Transverse colon (tissue), 4 donors: ENCODE measurements at regions not wholly inside any gene's neighbourhood (a gene's known extent, or its start where the extent isn't known, plus 50 kb on each side); places are given as distances from the start of the nearest gene placed in this dataset.
"Not testable (repeated sequence)": the region's sequence is repeated elsewhere in the genome, so short reads cannot be mapped to it uniquely, and the experiment has no call there.

Experiments
- DNase-seq: peaks from one replicate; pipeline ENCODE4 v3.0.0-alpha.2; 2019
- H3K27ac ChIP-seq, 4 donors: fragments of 200-600 bp; sonication (generic); 2 replicates each; pipeline ENCODE4 v1.5.1; 2016 to 2018; ENCODE audit warnings: inconsistent platforms in 4 of 4
- H3K27me3 ChIP-seq: fragments of 200-600 bp; sonication (generic); 2 replicates; pipeline ENCODE4 v1.5.1; 2017; ENCODE audit warnings: inconsistent platforms
- H3K36me3 ChIP-seq, 4 donors: fragments of 200-600 bp; sonication (generic); 2 replicates each; pipeline ENCODE4 v1.5.1; 2017 to 2019; ENCODE audit warnings: inconsistent platforms in 4 of 4
- H3K4me1 ChIP-seq, 4 donors: fragments of 200-600 bp; sonication (generic); 2 replicates each; pipeline ENCODE4 v1.5.1; 2017 to 2020; ENCODE audit warnings: inconsistent platforms in 4 of 4
- H3K4me3 ChIP-seq, 4 donors: fragments of 200-600 bp; sonication (generic); 1 replicate in 1 of 4; 2 replicates in 3 of 4; pipeline versions ENCODE4 v1.5.1 to v1.6.1; 2017 to 2019; ENCODE audit warnings: inconsistent platforms in 4 of 4
- H3K9me3 ChIP-seq, 2 donors: fragments of 200-600 bp; sonication (generic); 2 replicates each; pipeline ENCODE4 v1.5.1; 2017 to 2019; ENCODE audit warnings: inconsistent platforms in 2 of 2
- EP300 ChIP-seq: sonication (generic); formaldehyde crosslinking; IDR thresholded peaks from one replicate; pipeline ENCODE4 v1.6.1; 2017; ENCODE audit warnings: antibody characterized with exemption, low read depth
- POLR2A ChIP-seq: fragments of 450-650 bp; IDR thresholded peaks from one replicate; pipeline ENCODE4 v1.6.1; 2016; ENCODE audit warnings: antibody characterized with exemption, mild to moderate bottlenecking, moderate library complexity
- POLR2AphosphoS5 ChIP-seq, 3 donors: sonication (generic); formaldehyde crosslinking; IDR thresholded peaks; one replicate each; pipeline ENCODE4 v1.6.1; 2016; ENCODE audit warnings: antibody characterized with exemption in 3 of 3
- WGBS, 2 donors: methylation state at CpG; one replicate each; pipeline ENCODE4 v1.1.5; 2018; ENCODE audit warnings: low coverage in 1 of 2; 5-methylcytosine and 5-hydroxymethylcytosine counted together
- in situ Hi-C, 4 donors: fragments of 200-750 bp; cut with MboI; loops; one replicate each; pipeline versions ENCODE4 v1.15.0 to v1.15.1; 2017; ENCODE audit warnings: low sequenced_read_pairs in 3 of 4, low pct_ligation_motif_present in 1 of 4, low pct_unique_long_range_greater_than_20kb in 1 of 4
- intact Hi-C: fragments of 100-400 bp; cut with DNase I; formaldehyde crosslinking; loops from one replicate; pipeline ENCODE4 v1.15.1; 2023; ENCODE audit warnings: low total_unique reads
- TF ChIP-seq, protein P1 (sequence below), 5 experiments: fragments of 200-600 bp in 3 of 5; fragments of 450-650 bp in 2 of 5; sonication (generic) in 3 of 5; IDR thresholded peaks; 1 replicate in 2 of 5; 2 replicates in 3 of 5; pipeline ENCODE4 v1.5.1; 2016 to 2017; ENCODE audit warnings: antibody characterized with exemption in 5 of 5, inconsistent platforms in 3 of 5, mild to moderate bottlenecking in 2 of 5, moderate library complexity in 1 of 5

DNA sequence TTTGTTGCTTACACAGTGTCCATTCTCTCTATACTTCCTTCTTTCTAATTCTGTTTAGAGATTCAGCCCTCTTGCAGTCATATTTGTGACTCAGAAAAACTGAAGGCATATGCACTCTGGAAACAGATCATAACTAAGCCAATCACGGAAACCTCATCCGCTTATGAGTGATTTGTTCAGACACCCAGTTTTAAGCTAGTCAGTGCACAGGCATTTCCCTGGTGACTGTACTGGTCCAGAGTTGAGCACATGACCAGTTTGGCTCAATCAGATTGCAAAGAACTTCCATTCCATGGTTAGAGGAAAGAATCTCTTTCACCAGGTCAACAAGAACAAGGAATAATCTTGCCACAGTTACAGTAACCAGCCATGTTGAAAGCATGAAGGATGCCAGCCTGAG is 69.2 kb upstream of the SGIP1 start:
- no peak for DNase-seq
- Histone ChIP-seq H3K4me1 (no peaks in the 10 kb centered on the region), H3K36me3 (no peaks in the 10 kb centered on the region), H3K4me3 (no peak overlapping the region), H3K9me3 (no peaks in the 10 kb centered on the region), H3K27me3 (no peaks in the 10 kb centered on the region), H3K27ac (no peak overlapping the region)
- intact Hi-C loops (no loop called here), in situ Hi-C loops (loop anchor here in 3 of 4 donors (25.0 kb wide), 3 partner anchors 503 to 753 kb away; no protein-coding TSS in a partner anchor)
- 64 to 90% methylated on average over 2 of the region's 2 CpGs for WGBS, 2 donors
- no peak for TF ChIP-seq POLR2AphosphoS5 (IDR thresholded peaks at IDR 0.05)

DNA sequence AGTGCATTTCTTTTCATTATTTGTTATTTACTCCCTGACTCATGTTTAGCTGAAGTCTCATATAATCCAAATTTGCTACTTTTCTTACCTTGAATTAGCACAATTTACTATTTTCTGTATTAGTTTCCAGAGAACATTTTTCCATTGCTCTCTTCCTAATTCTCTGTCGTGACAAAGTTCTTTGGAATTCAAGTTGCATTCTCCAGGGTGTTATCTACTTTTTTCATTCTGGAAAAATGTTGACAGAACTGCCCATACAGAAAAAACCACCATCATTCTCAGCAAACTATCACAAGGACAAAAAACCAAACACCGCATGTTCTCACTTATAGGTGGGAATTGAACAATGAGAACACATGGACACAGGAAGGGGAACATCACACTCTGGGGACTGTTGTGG is 67.3 kb upstream of the SGIP1 start:
- DNase-seq, intact Hi-C loops, H3K4me1 ChIP-seq, H3K36me3 ChIP-seq, H3K27me3 ChIP-seq, H3K4me3 ChIP-seq, H3K27ac ChIP-seq, H3K9me3 ChIP-seq: not testable (repeated sequence)
- whole genome bisulfite sequencing, 2 donors, result 45 to 76% methylated on average over 1 to 2 of the region's 2 CpGs
- in situ Hi-C loops, result loop anchor here in 3 of 4 donors (25.0 kb wide), 3 partner anchors 504 to 754 kb away; no protein-coding TSS in a partner anchor

DNA sequence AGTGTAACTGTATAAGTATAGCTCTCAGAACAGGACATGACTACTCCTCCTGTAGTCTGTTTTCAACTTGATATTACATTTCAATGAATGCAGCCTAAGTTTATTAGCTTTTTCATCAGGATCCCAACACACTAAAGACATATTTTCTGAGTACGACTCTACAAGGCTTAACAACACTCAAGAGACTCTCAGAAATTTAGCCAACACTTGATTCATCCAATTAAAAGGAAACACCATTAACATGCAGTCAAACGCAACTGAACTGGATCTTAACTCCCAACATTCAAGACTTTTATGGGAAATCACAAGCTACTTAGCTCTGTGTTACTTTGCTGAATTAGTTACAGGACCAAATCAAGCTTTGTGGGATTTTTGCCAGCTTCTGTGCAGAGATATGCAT is 65.2 kb upstream of the SGIP1 start:
- Histone ChIP-seq H3K36me3 (no peaks in the 10 kb centered on the region), H3K9me3 (no peaks in the 10 kb centered on the region), H3K27ac (no peak overlapping the region), H3K4me1 (no peaks in the 10 kb centered on the region), H3K4me3 (no peak overlapping the region), H3K27me3 (no peaks in the 10 kb centered on the region)
- TF ChIP-seq, protein P1, sequence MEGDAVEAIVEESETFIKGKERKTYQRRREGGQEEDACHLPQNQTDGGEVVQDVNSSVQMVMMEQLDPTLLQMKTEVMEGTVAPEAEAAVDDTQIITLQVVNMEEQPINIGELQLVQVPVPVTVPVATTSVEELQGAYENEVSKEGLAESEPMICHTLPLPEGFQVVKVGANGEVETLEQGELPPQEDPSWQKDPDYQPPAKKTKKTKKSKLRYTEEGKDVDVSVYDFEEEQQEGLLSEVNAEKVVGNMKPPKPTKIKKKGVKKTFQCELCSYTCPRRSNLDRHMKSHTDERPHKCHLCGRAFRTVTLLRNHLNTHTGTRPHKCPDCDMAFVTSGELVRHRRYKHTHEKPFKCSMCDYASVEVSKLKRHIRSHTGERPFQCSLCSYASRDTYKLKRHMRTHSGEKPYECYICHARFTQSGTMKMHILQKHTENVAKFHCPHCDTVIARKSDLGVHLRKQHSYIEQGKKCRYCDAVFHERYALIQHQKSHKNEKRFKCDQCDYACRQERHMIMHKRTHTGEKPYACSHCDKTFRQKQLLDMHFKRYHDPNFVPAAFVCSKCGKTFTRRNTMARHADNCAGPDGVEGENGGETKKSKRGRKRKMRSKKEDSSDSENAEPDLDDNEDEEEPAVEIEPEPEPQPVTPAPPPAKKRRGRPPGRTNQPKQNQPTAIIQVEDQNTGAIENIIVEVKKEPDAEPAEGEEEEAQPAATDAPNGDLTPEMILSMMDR (IDR thresholded peaks at IDR 0.05), result no peak
- TF ChIP-seq EP300, result no peak
- TF ChIP-seq POLR2AphosphoS5 (IDR thresholded peaks at IDR 0.05), result no peak
- no peak for TF ChIP-seq POLR2A
- in situ Hi-C loops (loop anchor here in 3 of 4 donors (25.0 kb wide), 3 partner anchors 506 to 756 kb away; no protein-coding TSS in a partner anchor), intact Hi-C loops (no loop called here)
- DNase-seq, result no peak
- WGBS, 2 donors, result 75 to 88% methylated on average over 2 of the region's 2 CpGs

DNA sequence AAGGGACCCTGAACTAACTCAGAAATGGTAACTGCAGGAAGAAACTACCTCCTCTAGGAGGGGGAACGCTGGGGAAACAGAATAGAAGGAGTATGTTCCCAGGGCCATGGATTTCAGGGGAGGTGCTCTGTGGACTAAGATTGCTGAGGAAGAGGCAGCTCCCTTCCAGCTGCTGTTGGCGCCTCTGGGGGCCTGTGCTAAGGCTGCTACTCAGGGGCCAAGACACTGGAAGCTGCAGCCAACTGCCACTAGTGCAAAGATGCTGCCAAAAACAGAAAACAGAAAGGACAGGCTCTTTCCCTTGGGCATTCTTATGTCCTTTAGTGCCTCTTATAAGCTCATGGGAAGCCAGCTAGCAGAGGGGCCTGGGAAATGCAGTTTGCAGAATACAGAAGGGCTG is 58.0 kb upstream of the SGIP1 start:
- WGBS, 2 donors, result 60 to 63% methylated on average over 1 to 2 of the region's 2 CpGs
- TF ChIP-seq EP300 (no peak), POLR2AphosphoS5 (IDR thresholded peaks at IDR 0.05) (no peak), POLR2A (no peak)
- TF ChIP-seq, protein P1 (IDR thresholded peaks at IDR 0.05), result no peak
- in situ Hi-C loops, result no loop called here

DNA sequence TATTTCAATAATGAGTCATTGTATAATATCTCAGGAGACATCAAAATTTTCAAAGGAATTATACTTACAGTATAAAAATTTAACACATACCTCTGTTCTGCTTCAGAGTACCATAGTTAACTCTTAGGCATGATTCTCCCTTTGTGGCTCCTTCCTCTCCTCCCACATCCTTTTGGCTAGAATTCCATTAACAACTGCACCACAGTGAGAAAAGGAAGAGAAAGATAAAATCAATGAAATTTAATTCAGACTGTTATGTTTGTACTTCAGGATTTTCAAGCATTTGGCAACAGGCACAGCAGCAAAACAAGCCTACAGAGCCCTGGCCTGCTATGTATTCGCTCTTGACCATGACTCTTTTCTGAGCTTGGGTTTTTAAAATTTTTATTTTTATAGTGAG is 57.2 kb upstream of the SGIP1 start:
- Histone ChIP-seq H3K27me3 (no peaks in the 10 kb centered on the region), H3K27ac (no peak overlapping the region), H3K4me1 (no peaks in the 10 kb centered on the region), H3K4me3 (no peak overlapping the region), H3K36me3 (no peaks in the 10 kb centered on the region), H3K9me3 (no peaks in the 10 kb centered on the region)
- no peak for DNase-seq
- TF ChIP-seq POLR2A (no peak), EP300 (no peak), POLR2AphosphoS5 (IDR thresholded peaks at IDR 0.05) (no peak)
- TF ChIP-seq, protein P1 (IDR thresholded peaks at IDR 0.05), result no peak
- in situ Hi-C loops, result no loop called here
- intact Hi-C loops, result no loop called here
- 89 to 100% methylated on average over 1 of the region's 1 CpG for WGBS, 2 donors

More for the DNA sequence above, 58.0 kb upstream of the SGIP1 start:
- no peaks in the 10 kb centered on the region for H3K4me1 ChIP-seq
- H3K9me3 ChIP-seq, result no peaks in the 10 kb centered on the region
- no peaks in the 10 kb centered on the region for H3K27me3 ChIP-seq
- intact Hi-C loops, result no loop called here
- DNase-seq, result no peak
- no peak overlapping the region for H3K27ac ChIP-seq
- no peaks in the 10 kb centered on the region for H3K36me3 ChIP-seq
- H3K4me3 ChIP-seq, result no peak overlapping the region
